ENCODE measurements at regions not wholly inside any gene's neighbourhood (a gene's known extent, or its start where the extent isn't known, plus 50 kb on each side); places are given as distances from the start of the nearest gene placed in this dataset.

DNA sequence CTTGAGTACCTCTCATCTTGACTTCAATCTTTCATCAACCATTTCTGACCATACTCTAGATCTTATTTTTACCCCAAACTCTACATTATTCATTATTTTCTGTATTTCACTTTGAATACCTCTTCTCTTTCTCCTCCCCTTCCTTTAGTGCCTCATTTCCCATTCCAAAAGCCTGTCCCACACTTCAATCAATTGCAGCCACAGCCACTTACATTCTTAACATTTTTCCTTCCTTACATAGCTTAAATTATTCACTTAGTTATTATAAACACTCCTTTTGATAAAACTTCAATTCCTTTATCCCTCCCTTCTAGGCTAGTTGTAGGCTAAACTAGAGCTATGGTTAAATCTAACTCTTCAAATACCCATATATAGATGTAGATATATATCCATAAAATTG, 344.0 kb downstream of the PRR16 start:
- Histone ChIP-seq H3K4me1 (no peaks in the 10 kb centered on the region), H3K9me3 (no peaks in the 10 kb centered on the region), H3K4me3 (no peak overlapping the region), H3K27ac (no peak overlapping the region), H3K4me2 (no peak overlapping the region)
- no peak for ATAC-seq
- TF ChIP-seq HEYL (CRISPR knock-in tag; IDR thresholded peaks at IDR 0.05): no peak
- no peak for TF ChIP-seq MAZ (IDR thresholded peaks at IDR 0.05; ENCODE audit: borderline replicate concordance, low read depth, low read length)
- FAIRE-seq: no peak
- POLR2A ChIA-PET: no interaction called here
- CTCF ChIA-PET: interaction anchor here (2.4 kb wide), 1 partner anchor 9 kb away, joined by 12 read pairs; no protein-coding TSS in a partner anchor
- no peak for DNase-seq (ENCODE audit: low read depth in 1 of 2, low spot score in 1 of 2)

DNA sequence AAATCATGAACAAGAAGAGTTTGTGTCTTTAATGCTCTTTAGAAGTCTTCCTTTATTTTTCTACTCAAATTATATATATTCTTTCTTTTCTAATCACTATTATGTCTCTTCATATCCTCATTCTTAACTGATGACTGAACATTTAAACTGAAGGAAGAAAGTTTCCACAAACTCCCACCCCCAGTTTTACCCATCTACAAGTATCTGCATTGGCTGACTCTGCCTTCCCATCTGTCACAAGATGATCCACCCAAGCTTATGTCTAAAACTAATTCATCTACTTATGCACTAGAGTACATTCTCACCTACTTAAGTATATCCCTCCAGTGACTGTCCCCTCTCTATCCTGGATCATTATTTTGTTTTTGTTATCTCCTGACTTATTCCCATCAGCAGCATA, 344.5 kb downstream of the PRR16 start:
- ChIA-PET CTCF (interaction anchor here (2.4 kb wide), 1 partner anchor 9 kb away, joined by 12 read pairs; no protein-coding TSS in a partner anchor), POLR2A (no interaction called here)
- Histone ChIP-seq H3K4me2 (no peak overlapping the region), H3K27ac (no peak overlapping the region), H3K4me3 (no peak overlapping the region), H3K9me3 (no peaks in the 10 kb centered on the region), H3K4me1 (no peaks in the 10 kb centered on the region)
- no peak for ATAC-seq
- DNase-seq (ENCODE audit: low read depth in 1 of 2, low spot score in 1 of 2): no peak
- no peak for FAIRE-seq
- TF ChIP-seq TP53 (CRISPR knock-in tag; IDR thresholded peaks at IDR 0.05): no peak
- TF ChIP-seq REST (IDR thresholded peaks at IDR 0.05): no peak
- TF ChIP-seq RCOR1 (IDR thresholded peaks at IDR 0.05; ENCODE audit: low read depth, low read length): no peak

DNA sequence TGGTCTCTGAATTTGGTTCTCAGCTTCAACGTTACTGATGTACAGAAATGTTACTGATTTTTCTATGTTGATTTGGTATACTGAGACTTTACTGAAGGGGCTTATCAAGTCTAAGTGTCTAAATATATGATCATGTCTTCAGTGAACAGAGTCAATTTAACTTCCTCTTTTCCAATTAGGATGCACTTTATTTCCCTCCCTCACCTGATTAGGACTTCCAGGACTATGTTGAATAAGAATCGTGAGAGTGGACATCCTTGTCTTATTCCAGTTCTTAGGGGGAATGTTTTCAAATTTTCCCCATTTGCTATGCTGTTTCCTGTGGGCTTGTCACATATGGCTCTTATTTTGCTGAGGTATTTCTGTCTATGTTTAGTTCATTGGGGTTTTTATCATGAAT, 349.5 kb downstream of the PRR16 start:
- no peak overlapping the region for H3K4me3 ChIP-seq
- ChIA-PET POLR2A (no interaction called here), CTCF (no interaction called here)
- peaks cover 5% of the 10 kb centered on the region; the same call in 1 of the 3 replicates for H3K9me3 ChIP-seq
- H3K4me1 ChIP-seq: no peaks in the 10 kb centered on the region
- DNase-seq (ENCODE audit: low read depth in 1 of 2, low spot score in 1 of 2) (no peak), ATAC-seq (no peak), FAIRE-seq (no peak)
- TF ChIP-seq MAX (IDR thresholded peaks at IDR 0.05): no peak
- TF ChIP-seq JUN (IDR thresholded peaks at IDR 0.05): no peak
- TF ChIP-seq BHLHE40 (IDR thresholded peaks at IDR 0.05; ENCODE audit: low read depth, low read length): no peak
- TF ChIP-seq EP300 (IDR thresholded peaks at IDR 0.05): no peak
- TF ChIP-seq CHD4 (IDR thresholded peaks at IDR 0.05; ENCODE audit: borderline replicate concordance): no peak
- no peak for TF ChIP-seq HDAC2 (IDR thresholded peaks at IDR 0.05)
- no peak for TF ChIP-seq TP53 (CRISPR knock-in tag; IDR thresholded peaks at IDR 0.05)
- TF ChIP-seq, protein P1, sequence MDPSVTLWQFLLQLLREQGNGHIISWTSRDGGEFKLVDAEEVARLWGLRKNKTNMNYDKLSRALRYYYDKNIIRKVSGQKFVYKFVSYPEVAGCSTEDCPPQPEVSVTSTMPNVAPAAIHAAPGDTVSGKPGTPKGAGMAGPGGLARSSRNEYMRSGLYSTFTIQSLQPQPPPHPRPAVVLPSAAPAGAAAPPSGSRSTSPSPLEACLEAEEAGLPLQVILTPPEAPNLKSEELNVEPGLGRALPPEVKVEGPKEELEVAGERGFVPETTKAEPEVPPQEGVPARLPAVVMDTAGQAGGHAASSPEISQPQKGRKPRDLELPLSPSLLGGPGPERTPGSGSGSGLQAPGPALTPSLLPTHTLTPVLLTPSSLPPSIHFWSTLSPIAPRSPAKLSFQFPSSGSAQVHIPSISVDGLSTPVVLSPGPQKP (IDR thresholded peaks at IDR 0.05; ENCODE audit: low read depth, low read length): no peak
- TF ChIP-seq, protein P2, sequence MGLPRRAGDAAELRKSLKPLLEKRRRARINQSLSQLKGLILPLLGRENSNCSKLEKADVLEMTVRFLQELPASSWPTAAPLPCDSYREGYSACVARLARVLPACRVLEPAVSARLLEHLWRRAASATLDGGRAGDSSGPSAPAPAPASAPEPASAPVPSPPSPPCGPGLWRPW (IDR thresholded peaks at IDR 0.05): no peak
- TF ChIP-seq, protein P3, sequence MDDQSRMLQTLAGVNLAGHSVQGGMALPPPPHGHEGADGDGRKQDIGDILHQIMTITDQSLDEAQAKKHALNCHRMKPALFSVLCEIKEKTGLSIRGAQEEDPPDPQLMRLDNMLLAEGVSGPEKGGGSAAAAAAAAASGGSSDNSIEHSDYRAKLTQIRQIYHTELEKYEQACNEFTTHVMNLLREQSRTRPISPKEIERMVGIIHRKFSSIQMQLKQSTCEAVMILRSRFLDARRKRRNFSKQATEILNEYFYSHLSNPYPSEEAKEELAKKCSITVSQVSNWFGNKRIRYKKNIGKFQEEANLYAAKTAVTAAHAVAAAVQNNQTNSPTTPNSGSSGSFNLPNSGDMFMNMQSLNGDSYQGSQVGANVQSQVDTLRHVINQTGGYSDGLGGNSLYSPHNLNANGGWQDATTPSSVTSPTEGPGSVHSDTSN (IDR thresholded peaks at IDR 0.05): no peak
- TF ChIP-seq NFE2L2 (conservative IDR thresholded peaks at IDR 0.05; ENCODE audit: low read length): no peak
- TF ChIP-seq HOXA7 (CRISPR knock-in tag; IDR thresholded peaks at IDR 0.05): no peak
- TF ChIP-seq USF2 (IDR thresholded peaks at IDR 0.05): no peak
- TF ChIP-seq ESRRA (IDR thresholded peaks at IDR 0.05; ENCODE audit: borderline replicate concordance, low read length): no peak
- TF ChIP-seq NR3C1 (IDR thresholded peaks at IDR 0.05): no peak
- H3K4me2 ChIP-seq: no peak overlapping the region
- no peak overlapping the region for H3K27ac ChIP-seq
- WGBS (ENCODE audit: missing lambda C conversion rate): 3% methylated on average over 2 of the region's 2 CpGs
